GM23338 (cell line): ENCODE measurements at regions not wholly inside any gene's neighbourhood (a gene's known extent, or its start where the extent isn't known, plus 50 kb on each side); places are given as distances from the start of the nearest gene placed in this dataset.

Experiments
- ATAC-seq: fragments of 200-7000 bp; cut with Tn5 transposase; 3 replicates; pipeline ENCODE4 v1.9.1; 2020
- DNase-seq: peaks from one replicate; pipeline ENCODE4 v3.0.0-alpha.2; 2015; ENCODE audit warnings: low spot score
- H2AFZ ChIP-seq: fragments of 200-600 bp; sonication (generic); 2 replicates; pipeline ENCODE4 v1.8.0; 2016; ENCODE audit warnings: antibody characterized with exemption, mild to moderate bottlenecking, moderate library complexity
- H3F3A ChIP-seq: fragments of 200-600 bp; sonication (generic); replicated peaks from 2 replicates; pipeline ENCODE4 v1.8.0; 2017; ENCODE audit warnings: antibody characterized with exemption, mixed run types, low read depth
- H3K27ac ChIP-seq: fragments of 200-600 bp; sonication (generic); 2 replicates; pipeline ENCODE4 v1.6.1; 2016; ENCODE audit warnings: low read depth
- H3K27me3 ChIP-seq: fragments of 200-600 bp; sonication (generic); 2 replicates; pipeline ENCODE4 v1.8.0; 2016; ENCODE audit warnings: mild to moderate bottlenecking, mixed run types, moderate library complexity; ENCODE audit not compliant: insufficient read depth
- H3K36me3 ChIP-seq: fragments of 200-600 bp; sonication (generic); 2 replicates; pipeline ENCODE4 v1.8.0; 2016; ENCODE audit warnings: mild to moderate bottlenecking; ENCODE audit not compliant: insufficient read depth
- H3K4me1 ChIP-seq: fragments of 200-600 bp; sonication (generic); 2 replicates; pipeline ENCODE4 v1.8.0; 2016; ENCODE audit warnings: mild to moderate bottlenecking, moderate library complexity; ENCODE audit not compliant: insufficient read depth
- H3K4me2 ChIP-seq: fragments of 200-600 bp; sonication (generic); 2 replicates; pipeline ENCODE4 v1.7.1; 2017; ENCODE audit warnings: mixed run types
- H3K4me3 ChIP-seq: fragments of 200-600 bp; sonication (generic); 2 replicates; pipeline ENCODE4 v1.6.1; 2016; ENCODE audit warnings: mixed run types
- H3K79me2 ChIP-seq: fragments of 200-600 bp; sonication (generic); replicated peaks from 2 replicates; pipeline ENCODE4 v1.8.0; 2017; ENCODE audit warnings: mild to moderate bottlenecking; ENCODE audit not compliant: insufficient read depth
- H3K9me2 ChIP-seq: fragments of 200-600 bp; sonication (generic); 2 replicates; pipeline ENCODE4 v1.8.0; 2017; ENCODE audit not compliant: insufficient read depth
- H4K20me1 ChIP-seq: fragments of 200-600 bp; sonication (generic); replicated peaks from 2 replicates; pipeline ENCODE4 v1.8.0; 2017; ENCODE audit warnings: mild to moderate bottlenecking; ENCODE audit not compliant: insufficient read depth
- H3K27ac Mint-ChIP-seq: 2 replicates; pipeline ENCODE4 v1.8.0; 2020; ENCODE audit warnings: inconsistent platforms, mild to moderate bottlenecking, moderate library complexity, mixed read lengths
- H3K27me3 Mint-ChIP-seq: 3 replicates; pipeline ENCODE4 v1.8.0; 2022; ENCODE audit warnings: low read depth, mild to moderate bottlenecking, moderate library complexity, mixed read lengths, inconsistent platforms; ENCODE audit not compliant: insufficient read depth, poor library complexity
- H3K36me3 Mint-ChIP-seq: 3 replicates; pipeline ENCODE4 v1.8.0; 2021; ENCODE audit warnings: low read depth, mild to moderate bottlenecking, inconsistent platforms, moderate library complexity, mixed read lengths
- H3K4me1 Mint-ChIP-seq: 3 replicates; pipeline ENCODE4 v1.8.0; 2020; ENCODE audit warnings: mild to moderate bottlenecking, inconsistent platforms, mixed read lengths
- H3K4me3 Mint-ChIP-seq: 3 replicates; pipeline ENCODE4 v1.8.0; 2021; ENCODE audit warnings: moderate library complexity, mild to moderate bottlenecking, inconsistent platforms, mixed read lengths
- H3K9me3 Mint-ChIP-seq: 3 replicates; pipeline ENCODE4 v1.8.0; 2020; ENCODE audit warnings: moderate library complexity, mild to moderate bottlenecking, inconsistent platforms, mixed read lengths
- CREB1 ChIP-seq: fragments of 250-450 bp; sonication (Bioruptor Pico); IDR thresholded peaks from 2 replicates; pipeline ENCODE4 v1.5.0; 2020; ENCODE audit warnings: low read depth, mild to moderate bottlenecking, moderate library complexity
- CTCF ChIP-seq, 2 experiments: fragments of 200-600 bp in 1 of 2; sonication (generic) in 1 of 2; conservative IDR thresholded peaks; 2 replicates each; pipeline versions ENCODE4 v1.5.1 to v1.6.1; 2016 to 2017; ENCODE audit warnings: antibody characterized with exemption in 2 of 2, low read depth in 2 of 2, mild to moderate bottlenecking in 2 of 2, moderate library complexity in 1 of 2
- ETS1 ChIP-seq: IDR thresholded peaks from 2 replicates; pipeline ENCODE4 v1.6.1; 2016; ENCODE audit warnings: antibody characterized with exemption
- EZH2 ChIP-seq: fragments of 200-600 bp; sonication (generic); IDR thresholded peaks from one replicate; pipeline ENCODE4 v1.8.0; 2017; ENCODE audit warnings: antibody characterized with exemption, mild to moderate bottlenecking, low read depth; ENCODE audit not compliant: unreplicated experiment
- EZH2phosphoT487 ChIP-seq: fragments of 200-600 bp; sonication (generic); IDR thresholded peaks from one replicate; pipeline ENCODE4 v1.8.1; 2018; ENCODE audit warnings: antibody characterized with exemption; ENCODE audit not compliant: unreplicated experiment
- JUNB ChIP-seq: IDR thresholded peaks from one replicate; pipeline ENCODE4 v1.6.1; 2016; ENCODE audit warnings: antibody characterized with exemption; ENCODE audit not compliant: unreplicated experiment
- NANOG ChIP-seq: IDR thresholded peaks from 2 replicates; pipeline ENCODE4 v1.6.1; 2016; ENCODE audit warnings: antibody characterized with exemption, borderline replicate concordance
- POLR2AphosphoS5 ChIP-seq: IDR thresholded peaks from 2 replicates; pipeline ENCODE4 v1.6.1; 2016; ENCODE audit warnings: antibody characterized with exemption, low read depth
- STAT1 ChIP-seq: IDR thresholded peaks from one replicate; pipeline ENCODE4 v1.6.1; 2016; ENCODE audit warnings: antibody characterized with exemption; ENCODE audit not compliant: unreplicated experiment
- ZNF114 ChIP-seq: fragments of 250-450 bp; sonication (Bioruptor Pico); IDR thresholded peaks from 2 replicates; pipeline ENCODE4 v1.5.0; 2020; ENCODE audit warnings: mild to moderate bottlenecking, moderate library complexity
- ZNF331 ChIP-seq: fragments of 250-450 bp; sonication (Bioruptor Pico); IDR thresholded peaks from 2 replicates; pipeline ENCODE4 v1.5.0; 2020; ENCODE audit warnings: low read depth, mild to moderate bottlenecking, moderate library complexity
- TF ChIP-seq, protein P1 (sequence below): IDR thresholded peaks from one replicate; pipeline ENCODE4 v1.6.1; 2018; ENCODE audit warnings: antibody characterized with exemption; ENCODE audit not compliant: unreplicated experiment
- TF ChIP-seq, protein P2 (sequence below): fragments of 250-450 bp; sonication (Bioruptor Pico); IDR thresholded peaks from 2 replicates; pipeline ENCODE4 v1.5.0; 2020; ENCODE audit warnings: mild to moderate bottlenecking, moderate library complexity

GRCh38 chr6:147660334-147661311, 152.1 kb downstream of the SAMD5 start:
- H3K27me3 Mint-ChIP-seq = peaks cover 3% of the 10 kb centered on the region
- peak overlapping the region; percentile 38; the same call in 1 of the 2 replicates for H2AFZ ChIP-seq
- TF ChIP-seq POLR2AphosphoS5 (no peak), CTCF (conservative IDR thresholded peaks at IDR 0.05; ENCODE audit: low read depth in 2 of 2) (no peak), JUNB (no peak), ETS1 (no peak), NANOG (no peak), STAT1 (no peak), ZNF331 (CRISPR knock-in tag) (no peak), EZH2phosphoT487 (no peak), EZH2 (no peak), CREB1 (CRISPR knock-in tag) (no peak), ZNF114 (CRISPR knock-in tag) (no peak)
- TF ChIP-seq, protein P1, sequence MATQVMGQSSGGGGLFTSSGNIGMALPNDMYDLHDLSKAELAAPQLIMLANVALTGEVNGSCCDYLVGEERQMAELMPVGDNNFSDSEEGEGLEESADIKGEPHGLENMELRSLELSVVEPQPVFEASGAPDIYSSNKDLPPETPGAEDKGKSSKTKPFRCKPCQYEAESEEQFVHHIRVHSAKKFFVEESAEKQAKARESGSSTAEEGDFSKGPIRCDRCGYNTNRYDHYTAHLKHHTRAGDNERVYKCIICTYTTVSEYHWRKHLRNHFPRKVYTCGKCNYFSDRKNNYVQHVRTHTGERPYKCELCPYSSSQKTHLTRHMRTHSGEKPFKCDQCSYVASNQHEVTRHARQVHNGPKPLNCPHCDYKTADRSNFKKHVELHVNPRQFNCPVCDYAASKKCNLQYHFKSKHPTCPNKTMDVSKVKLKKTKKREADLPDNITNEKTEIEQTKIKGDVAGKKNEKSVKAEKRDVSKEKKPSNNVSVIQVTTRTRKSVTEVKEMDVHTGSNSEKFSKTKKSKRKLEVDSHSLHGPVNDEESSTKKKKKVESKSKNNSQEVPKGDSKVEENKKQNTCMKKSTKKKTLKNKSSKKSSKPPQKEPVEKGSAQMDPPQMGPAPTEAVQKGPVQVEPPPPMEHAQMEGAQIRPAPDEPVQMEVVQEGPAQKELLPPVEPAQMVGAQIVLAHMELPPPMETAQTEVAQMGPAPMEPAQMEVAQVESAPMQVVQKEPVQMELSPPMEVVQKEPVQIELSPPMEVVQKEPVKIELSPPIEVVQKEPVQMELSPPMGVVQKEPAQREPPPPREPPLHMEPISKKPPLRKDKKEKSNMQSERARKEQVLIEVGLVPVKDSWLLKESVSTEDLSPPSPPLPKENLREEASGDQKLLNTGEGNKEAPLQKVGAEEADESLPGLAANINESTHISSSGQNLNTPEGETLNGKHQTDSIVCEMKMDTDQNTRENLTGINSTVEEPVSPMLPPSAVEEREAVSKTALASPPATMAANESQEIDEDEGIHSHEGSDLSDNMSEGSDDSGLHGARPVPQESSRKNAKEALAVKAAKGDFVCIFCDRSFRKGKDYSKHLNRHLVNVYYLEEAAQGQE = no peak
- TF ChIP-seq, protein P2, sequence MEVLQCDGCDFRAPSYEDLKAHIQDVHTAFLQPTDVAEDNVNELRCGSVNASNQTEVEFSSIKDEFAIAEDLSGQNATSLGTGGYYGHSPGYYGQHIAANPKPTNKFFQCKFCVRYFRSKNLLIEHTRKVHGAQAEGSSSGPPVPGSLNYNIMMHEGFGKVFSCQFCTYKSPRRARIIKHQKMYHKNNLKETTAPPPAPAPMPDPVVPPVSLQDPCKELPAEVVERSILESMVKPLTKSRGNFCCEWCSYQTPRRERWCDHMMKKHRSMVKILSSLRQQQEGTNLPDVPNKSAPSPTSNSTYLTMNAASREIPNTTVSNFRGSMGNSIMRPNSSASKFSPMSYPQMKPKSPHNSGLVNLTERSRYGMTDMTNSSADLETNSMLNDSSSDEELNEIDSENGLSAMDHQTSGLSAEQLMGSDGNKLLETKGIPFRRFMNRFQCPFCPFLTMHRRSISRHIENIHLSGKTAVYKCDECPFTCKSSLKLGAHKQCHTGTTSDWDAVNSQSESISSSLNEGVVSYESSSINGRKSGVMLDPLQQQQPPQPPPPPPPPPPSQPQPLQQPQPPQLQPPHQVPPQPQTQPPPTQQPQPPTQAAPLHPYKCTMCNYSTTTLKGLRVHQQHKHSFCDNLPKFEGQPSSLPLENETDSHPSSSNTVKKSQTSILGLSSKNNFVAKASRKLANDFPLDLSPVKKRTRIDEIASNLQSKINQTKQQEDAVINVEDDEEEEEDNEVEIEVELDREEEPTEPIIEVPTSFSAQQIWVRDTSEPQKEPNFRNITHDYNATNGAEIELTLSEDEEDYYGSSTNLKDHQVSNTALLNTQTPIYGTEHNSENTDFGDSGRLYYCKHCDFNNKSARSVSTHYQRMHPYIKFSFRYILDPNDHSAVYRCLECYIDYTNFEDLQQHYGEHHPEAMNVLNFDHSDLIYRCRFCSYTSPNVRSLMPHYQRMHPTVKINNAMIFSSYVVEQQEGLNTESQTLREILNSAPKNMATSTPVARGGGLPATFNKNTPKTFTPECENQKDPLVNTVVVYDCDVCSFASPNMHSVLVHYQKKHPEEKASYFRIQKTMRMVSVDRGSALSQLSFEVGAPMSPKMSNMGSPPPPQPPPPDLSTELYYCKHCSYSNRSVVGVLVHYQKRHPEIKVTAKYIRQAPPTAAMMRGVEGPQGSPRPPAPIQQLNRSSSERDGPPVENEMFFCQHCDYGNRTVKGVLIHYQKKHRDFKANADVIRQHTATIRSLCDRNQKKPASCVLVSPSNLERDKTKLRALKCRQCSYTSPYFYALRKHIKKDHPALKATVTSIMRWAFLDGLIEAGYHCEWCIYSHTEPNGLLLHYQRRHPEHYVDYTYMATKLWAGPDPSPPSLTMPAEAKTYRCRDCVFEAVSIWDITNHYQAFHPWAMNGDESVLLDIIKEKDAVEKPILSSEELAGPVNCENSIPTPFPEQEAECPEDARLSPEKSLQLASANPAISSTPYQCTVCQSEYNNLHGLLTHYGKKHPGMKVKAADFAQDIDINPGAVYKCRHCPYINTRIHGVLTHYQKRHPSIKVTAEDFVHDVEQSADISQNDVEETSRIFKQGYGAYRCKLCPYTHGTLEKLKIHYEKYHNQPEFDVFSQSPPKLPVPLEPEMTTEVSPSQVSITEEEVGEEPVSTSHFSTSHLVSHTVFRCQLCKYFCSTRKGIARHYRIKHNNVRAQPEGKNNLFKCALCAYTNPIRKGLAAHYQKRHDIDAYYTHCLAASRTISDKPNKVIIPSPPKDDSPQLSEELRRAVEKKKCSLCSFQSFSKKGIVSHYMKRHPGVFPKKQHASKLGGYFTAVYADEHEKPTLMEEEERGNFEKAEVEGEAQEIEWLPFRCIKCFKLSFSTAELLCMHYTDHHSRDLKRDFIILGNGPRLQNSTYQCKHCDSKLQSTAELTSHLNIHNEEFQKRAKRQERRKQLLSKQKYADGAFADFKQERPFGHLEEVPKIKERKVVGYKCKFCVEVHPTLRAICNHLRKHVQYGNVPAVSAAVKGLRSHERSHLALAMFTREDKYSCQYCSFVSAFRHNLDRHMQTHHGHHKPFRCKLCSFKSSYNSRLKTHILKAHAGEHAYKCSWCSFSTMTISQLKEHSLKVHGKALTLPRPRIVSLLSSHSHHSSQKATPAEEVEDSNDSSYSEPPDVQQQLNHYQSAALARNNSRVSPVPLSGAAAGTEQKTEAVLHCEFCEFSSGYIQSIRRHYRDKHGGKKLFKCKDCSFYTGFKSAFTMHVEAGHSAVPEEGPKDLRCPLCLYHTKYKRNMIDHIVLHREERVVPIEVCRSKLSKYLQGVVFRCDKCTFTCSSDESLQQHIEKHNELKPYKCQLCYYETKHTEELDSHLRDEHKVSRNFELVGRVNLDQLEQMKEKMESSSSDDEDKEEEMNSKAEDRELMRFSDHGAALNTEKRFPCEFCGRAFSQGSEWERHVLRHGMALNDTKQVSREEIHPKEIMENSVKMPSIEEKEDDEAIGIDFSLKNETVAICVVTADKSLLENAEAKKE (CRISPR knock-in tag) = no peak
- H3K4me3 ChIP-seq = no peak overlapping the region
- H3K27me3 ChIP-seq = no peaks in the 10 kb centered on the region
- DNase-seq (peak; percentile 48), ATAC-seq (peak; percentile 61; the same call in 2 of the 3 replicates)
- H3K79me2 ChIP-seq = no peaks in the 10 kb centered on the region
- H3K9me3 Mint-ChIP-seq = no peaks in the 10 kb centered on the region
- no peaks in the 10 kb centered on the region for H3K36me3 Mint-ChIP-seq
- H3K9me2 ChIP-seq = no peaks in the 10 kb centered on the region
- no peak overlapping the region for H3K27ac Mint-ChIP-seq
- peaks cover 9% of the 10 kb centered on the region for H3K4me1 Mint-ChIP-seq
- H4K20me1 ChIP-seq = no peaks in the 10 kb centered on the region
- H3K4me2 ChIP-seq = no peak overlapping the region; the same call in 1 of the 2 replicates
- no peak overlapping the region for H3K4me3 Mint-ChIP-seq
- H3K36me3 ChIP-seq = no peaks in the 10 kb centered on the region
- H3F3A ChIP-seq = no peaks in the 10 kb centered on the region
- H3K27ac ChIP-seq = no peak overlapping the region
- H3K4me1 ChIP-seq = 0 out of 2 replicates have a peak, but pooled peaks cover 6% of the 10 kb centered on the region
